Small intestine (tissue), 7 donors: ENCODE measurements at regions not wholly inside any gene's neighbourhood (a gene's known extent, or its start where the extent isn't known, plus 50 kb on each side); places are given as distances from the start of the nearest gene placed in this dataset.
A peak's percentile ranks its signal among the peaks of the same experiment; 100 is the strongest.
"Not testable (repeated sequence)": the region's sequence is repeated elsewhere in the genome, so short reads cannot be mapped to it uniquely, and the experiment has no call there.

ENCODE experiments used
- DNase-seq, 2 donors: peaks; one replicate each; pipeline versions ENCODE4 v3.0.0 to v3.0.0-alpha.2; 2013
- FAIRE-seq: peaks from 2 replicates; lab custom pipeline; 2012; peaks lifted over from hg19 to GRCh38; lab: Jason Lieb, UNC
- H3K27ac ChIP-seq, 3 donors: one replicate each; pipeline ENCODE4 v1.5.1; 2013; ENCODE audit warnings: low read length in 2 of 3, mild to moderate bottlenecking in 2 of 3, control low read depth in 1 of 3, inconsistent platforms in 1 of 3, low read depth in 1 of 3, moderate library complexity in 1 of 3
- H3K27me3 ChIP-seq, 3 donors: one replicate each; pipeline ENCODE4 v1.6.1; 2013; ENCODE audit warnings: low read length in 3 of 3, inconsistent platforms in 1 of 3; ENCODE audit not compliant: control insufficient read depth in 3 of 3, insufficient read depth in 3 of 3
- H3K36me3 ChIP-seq, 3 donors: one replicate each; pipeline ENCODE4 v1.6.1; 2013; ENCODE audit warnings: low read length in 3 of 3, inconsistent platforms in 1 of 3, low read depth in 1 of 3, mild to moderate bottlenecking in 1 of 3, moderate library complexity in 1 of 3; ENCODE audit not compliant: control insufficient read depth in 3 of 3, insufficient read depth in 2 of 3
- H3K4me1 ChIP-seq, 3 donors: one replicate each; pipeline ENCODE4 v1.6.1; 2013; ENCODE audit warnings: low read length in 2 of 3, inconsistent platforms in 1 of 3, low read depth in 1 of 3, mild to moderate bottlenecking in 1 of 3, moderate library complexity in 1 of 3; ENCODE audit not compliant: control insufficient read depth in 3 of 3, insufficient read depth in 2 of 3
- H3K4me3 ChIP-seq, 3 donors: one replicate each; pipeline ENCODE4 v1.5.1; 2013; ENCODE audit warnings: low read length in 3 of 3, control low read depth in 1 of 3, inconsistent platforms in 1 of 3, low read depth in 1 of 3, mild to moderate bottlenecking in 1 of 3, moderate library complexity in 1 of 3
- H3K9me3 ChIP-seq, 2 donors: one replicate each; pipeline ENCODE4 v1.6.1; 2013; ENCODE audit warnings: low read depth in 1 of 2, low read length in 1 of 2; ENCODE audit not compliant: control insufficient read depth in 2 of 2, insufficient read depth in 1 of 2
- WGBS, 3 donors: extraction: QIAGEN DNeasy Blood & Tissue Kit; methylation state at CpG; one replicate each; pipeline ENCODE4 v1.1.7; 2013; 5-methylcytosine and 5-hydroxymethylcytosine counted together
- donor health status: healthy with polysubstance abuse.
- donor health status: control.
- donor health status: control.
- donor health status: Bipolar disorder and iron deficiency.
- donor health status: healthy.

- H3K9me3 ChIP-seq, H3K4me3 ChIP-seq, FAIRE-seq, H3K36me3 ChIP-seq, H3K27ac ChIP-seq, H3K27me3 ChIP-seq, H3K4me1 ChIP-seq: not testable (repeated sequence)
- DNase-seq = peak in 1 of 2 donors; percentile 70
- WGBS, 3 donors = 39 to 64% (median 60%) methylated on average over 4 of the region's 4 CpGs
Measured at GRCh38 chr5:142230949-142231348, 93.9 kb downstream of the SPRY4 start.

DNA sequence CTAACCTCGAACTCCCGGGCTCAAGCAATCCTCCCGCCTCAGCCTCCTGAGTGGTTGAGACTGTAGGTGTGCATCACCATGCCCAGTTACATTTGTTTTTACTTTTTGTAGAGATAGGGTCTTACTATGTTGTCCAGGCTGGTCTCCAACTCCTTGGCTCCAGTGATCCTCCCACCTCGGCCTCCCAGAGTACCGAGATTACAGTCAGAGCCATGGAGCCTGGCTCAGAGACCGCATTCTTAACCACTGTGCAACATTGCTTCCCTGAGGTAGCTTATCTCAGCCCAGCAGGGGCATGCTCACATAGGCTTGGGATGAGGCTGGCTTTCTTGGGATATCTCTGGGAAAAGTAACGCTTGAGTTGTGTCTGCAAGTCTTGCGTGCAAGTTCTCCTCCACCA is 99.7 kb downstream of the SPRY4 start:
- no peaks in the 10 kb centered on the region for H3K9me3 ChIP-seq
- DNase-seq (no peak), FAIRE-seq (no peak)
- peaks cover 0 to 23% (median 20%) of the 10 kb centered on the region in 3 donors for H3K4me1 ChIP-seq
- 95 to 97% (median 96%) methylated on average over 8 of the region's 8 CpGs for WGBS, 3 donors
- no peak overlapping the region for H3K27ac ChIP-seq
- no peaks in the 10 kb centered on the region for H3K27me3 ChIP-seq
- no peaks in the 10 kb centered on the region for H3K36me3 ChIP-seq
- no peak overlapping the region for H3K4me3 ChIP-seq

- no peaks in the 10 kb centered on the region for H3K9me3 ChIP-seq
- no peak overlapping the region for H3K4me3 ChIP-seq
- DNase-seq (peak; percentile 37 to 57), FAIRE-seq (no peak)
- peak overlapping the region in 2 of 3 donors; percentile 16 to 79 for H3K27ac ChIP-seq
- 39 to 69% (median 52%) methylated on average over 12 of the region's 12 CpGs for WGBS, 3 donors
- peaks cover 0 to 23% (median 20%) of the 10 kb centered on the region in 3 donors for H3K4me1 ChIP-seq
- H3K27me3 ChIP-seq = no peaks in the 10 kb centered on the region
- no peaks in the 10 kb centered on the region for H3K36me3 ChIP-seq
Measured at GRCh38 chr5:142222866-142223558, 101.8 kb downstream of the SPRY4 start.

GRCh38 chr5:142222225-142222865 is 102.5 kb downstream of the SPRY4 start:
- no peak overlapping the region for H3K4me3 ChIP-seq
- H3K27me3 ChIP-seq = no peaks in the 10 kb centered on the region
- H3K27ac ChIP-seq = peak overlapping the region in 2 of 3 donors; percentile 0 to 1
- H3K9me3 ChIP-seq = no peaks in the 10 kb centered on the region
- H3K4me1 ChIP-seq = peaks cover 0 to 23% (median 20%) of the 10 kb centered on the region in 3 donors
- FAIRE-seq (no peak), DNase-seq (peak; percentile 37 to 73)
- 30 to 40% (median 31%) methylated on average over 14 of the region's 14 CpGs for WGBS, 3 donors
- no peaks in the 10 kb centered on the region for H3K36me3 ChIP-seq

GRCh38 chr5:142221091-142221860 is 103.5 kb downstream of the SPRY4 start:
- no peak overlapping the region for H3K4me3 ChIP-seq
- no peak for FAIRE-seq
- H3K27ac ChIP-seq = peak overlapping the region in 2 of 3 donors; percentile 4 to 9
- DNase-seq = peak; percentile 24 to 29
- no peaks in the 10 kb centered on the region for H3K36me3 ChIP-seq
- H3K9me3 ChIP-seq = no peaks in the 10 kb centered on the region
- peaks cover 0 to 29% (median 20%) of the 10 kb centered on the region in 3 donors for H3K4me1 ChIP-seq
- H3K27me3 ChIP-seq = no peaks in the 10 kb centered on the region
- 67 to 75% (median 71%) methylated on average over 11 of the region's 11 CpGs for WGBS, 3 donors

GRCh38 chr5:142219146-142219545 is 105.7 kb downstream of the SPRY4 start:
- Histone ChIP-seq H3K4me3 (no peak overlapping the region), H3K4me1 (peaks cover 0 to 29% (median 20%) of the 10 kb centered on the region in 3 donors), H3K36me3 (no peaks in the 10 kb centered on the region), H3K9me3 (no peaks in the 10 kb centered on the region), H3K27ac (no peak overlapping the region), H3K27me3 (no peaks in the 10 kb centered on the region)
- WGBS, 3 donors = 89 to 94% (median 93%) methylated on average over 7 of the region's 7 CpGs
- DNase-seq = no peak
- FAIRE-seq = no peak

DNA sequence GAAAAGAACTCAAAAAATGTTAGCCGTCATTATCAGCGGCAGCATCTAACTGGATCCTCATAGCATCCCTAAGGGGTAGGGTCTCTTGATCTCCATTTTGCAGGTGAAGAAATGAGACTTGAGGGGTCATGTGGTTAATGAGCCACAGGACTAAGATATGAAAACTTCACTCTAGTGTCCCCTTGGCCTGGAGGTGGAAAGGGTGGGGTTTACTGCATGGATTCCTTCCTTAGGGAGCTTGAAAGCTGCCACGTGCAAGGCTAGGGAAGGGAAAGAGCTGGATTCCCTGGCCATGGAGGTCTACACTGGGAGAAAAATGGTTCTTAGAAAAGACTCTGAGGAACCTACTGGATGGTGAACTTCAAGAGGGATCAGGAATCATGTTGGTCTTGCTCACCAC is 107.9 kb downstream of the SPRY4 start:
- WGBS, 3 donors = 92 to 100% (median 94%) methylated on average over 3 of the region's 3 CpGs
- H3K36me3 ChIP-seq = no peaks in the 10 kb centered on the region
- H3K27ac ChIP-seq = peak overlapping the region in 2 of 3 donors; percentile 56 to 81
- H3K4me3 ChIP-seq = no peak overlapping the region
- H3K27me3 ChIP-seq = no peaks in the 10 kb centered on the region
- peaks cover 0 to 10% (median 7%) of the 10 kb centered on the region in 3 donors for H3K4me1 ChIP-seq
- DNase-seq (no peak), FAIRE-seq (no peak)
- no peaks in the 10 kb centered on the region for H3K9me3 ChIP-seq

DNA sequence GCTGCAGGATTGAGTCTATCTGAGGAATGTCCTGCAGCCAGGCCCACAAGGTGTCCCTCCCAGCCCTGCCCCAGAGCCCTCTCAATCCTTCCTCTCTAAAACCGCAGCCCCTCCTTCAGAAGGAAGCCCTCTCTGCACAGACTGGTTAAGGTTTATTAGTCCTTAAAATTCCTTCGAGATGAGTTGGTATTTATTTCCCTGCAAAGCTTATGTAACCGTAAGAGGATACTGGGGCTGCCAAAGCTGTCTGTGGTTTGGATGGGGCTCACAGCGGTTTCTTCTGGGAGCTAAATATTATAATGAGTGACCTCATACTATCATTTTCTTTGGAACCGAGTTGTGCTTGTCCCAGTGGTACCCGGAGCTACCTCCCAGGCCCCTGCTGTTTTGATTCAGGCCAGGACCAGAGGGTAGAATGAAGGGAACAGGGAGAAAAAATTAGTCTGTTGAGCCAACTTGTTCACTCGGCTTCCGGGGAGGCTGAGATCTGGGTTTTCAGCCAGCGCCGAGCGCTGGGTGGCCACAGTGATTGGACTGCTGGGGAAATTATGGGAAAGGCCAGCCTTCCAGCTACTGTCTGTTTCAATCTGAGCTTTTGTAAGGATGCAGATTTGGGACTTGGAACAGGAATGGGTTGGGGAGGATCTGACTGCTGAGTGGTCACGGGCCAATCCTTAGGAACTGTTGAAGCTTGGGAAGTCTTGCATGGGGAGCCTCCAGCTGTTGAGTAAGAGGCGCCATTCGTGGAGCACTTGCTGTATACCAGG is 107.5 kb downstream of the NDFIP1 start:
- WGBS, 3 donors = 56 to 85% (median 83%) methylated on average over 14 of the region's 14 CpGs
- FAIRE-seq (no peak), DNase-seq (peak in 1 of 2 donors; percentile 39)
- Histone ChIP-seq H3K4me1 (peaks cover 0 to 6% (median 6%) of the 10 kb centered on the region in 3 donors), H3K27ac (peak overlapping the region in 2 of 3 donors; percentile 56 to 81), H3K4me3 (no peak overlapping the region), H3K27me3 (no peaks in the 10 kb centered on the region), H3K9me3 (no peaks in the 10 kb centered on the region), H3K36me3 (no peaks in the 10 kb centered on the region)
